ENCODE measurements at regions not wholly inside any gene's neighbourhood (a gene's known extent, or its start where the extent isn't known, plus 50 kb on each side); places are given as distances from the start of the nearest gene placed in this dataset.

DNA sequence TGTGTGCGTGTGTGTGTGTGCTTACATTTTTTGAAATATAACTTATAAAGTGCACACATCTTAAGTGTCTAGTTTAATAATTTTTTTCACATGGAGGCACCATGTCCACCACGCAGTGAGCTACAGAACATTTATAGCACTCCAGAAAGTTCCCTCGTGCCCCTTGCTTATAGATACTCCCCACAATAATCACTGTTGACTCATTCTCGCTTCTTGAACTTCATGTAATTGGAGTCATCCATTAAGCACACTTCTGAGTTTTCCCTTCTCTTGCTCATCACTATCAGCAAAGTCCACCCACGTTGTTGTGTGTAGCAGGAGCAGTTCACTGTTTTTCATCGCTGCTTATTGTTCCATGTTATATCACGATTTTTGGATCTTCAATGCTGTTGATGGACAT, 78.4 kb upstream of the DISP3 start:
- H3K27me3 Mint-ChIP-seq (ENCODE audit: low read depth): peaks cover 25% of the 10 kb centered on the region
- no peak overlapping the region for H3K4me3 Mint-ChIP-seq (ENCODE audit: unreplicated experiment)
- H3K9me3 Mint-ChIP-seq (ENCODE audit: low read depth): peaks cover 3% of the 10 kb centered on the region
- TF ChIP-seq, protein P1, sequence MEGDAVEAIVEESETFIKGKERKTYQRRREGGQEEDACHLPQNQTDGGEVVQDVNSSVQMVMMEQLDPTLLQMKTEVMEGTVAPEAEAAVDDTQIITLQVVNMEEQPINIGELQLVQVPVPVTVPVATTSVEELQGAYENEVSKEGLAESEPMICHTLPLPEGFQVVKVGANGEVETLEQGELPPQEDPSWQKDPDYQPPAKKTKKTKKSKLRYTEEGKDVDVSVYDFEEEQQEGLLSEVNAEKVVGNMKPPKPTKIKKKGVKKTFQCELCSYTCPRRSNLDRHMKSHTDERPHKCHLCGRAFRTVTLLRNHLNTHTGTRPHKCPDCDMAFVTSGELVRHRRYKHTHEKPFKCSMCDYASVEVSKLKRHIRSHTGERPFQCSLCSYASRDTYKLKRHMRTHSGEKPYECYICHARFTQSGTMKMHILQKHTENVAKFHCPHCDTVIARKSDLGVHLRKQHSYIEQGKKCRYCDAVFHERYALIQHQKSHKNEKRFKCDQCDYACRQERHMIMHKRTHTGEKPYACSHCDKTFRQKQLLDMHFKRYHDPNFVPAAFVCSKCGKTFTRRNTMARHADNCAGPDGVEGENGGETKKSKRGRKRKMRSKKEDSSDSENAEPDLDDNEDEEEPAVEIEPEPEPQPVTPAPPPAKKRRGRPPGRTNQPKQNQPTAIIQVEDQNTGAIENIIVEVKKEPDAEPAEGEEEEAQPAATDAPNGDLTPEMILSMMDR (IDR thresholded peaks at IDR 0.05): no peak
- DNase-seq (ENCODE audit: low spot score): no peak
- no peaks in the 10 kb centered on the region for H3K4me1 Mint-ChIP-seq (ENCODE audit: low read depth)
- H3K36me3 Mint-ChIP-seq (ENCODE audit: low read depth): no peaks in the 10 kb centered on the region
- no peak overlapping the region for H3K27ac Mint-ChIP-seq (ENCODE audit: unreplicated experiment)

DNA sequence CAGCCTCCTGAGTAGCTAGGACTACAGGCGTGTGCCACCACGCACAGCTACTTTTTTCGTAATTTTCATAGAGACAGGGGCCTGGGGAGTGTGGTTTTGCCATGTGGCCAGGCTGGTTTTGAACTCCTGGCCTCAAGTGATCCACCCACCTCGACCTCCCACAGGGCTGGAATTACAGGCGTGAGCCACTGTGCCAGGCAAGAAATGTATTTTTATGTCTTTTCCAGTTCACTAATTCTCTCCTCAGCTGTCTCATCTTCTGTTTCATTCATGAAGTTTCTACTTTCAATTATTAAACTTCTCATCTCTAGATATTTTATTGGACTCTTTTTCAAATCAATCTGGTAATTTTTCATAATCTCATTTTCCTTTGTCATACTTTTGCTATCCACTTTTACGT, 72.1 kb upstream of the DISP3 start:
- peaks cover 16% of the 10 kb centered on the region for H3K27me3 Mint-ChIP-seq (ENCODE audit: low read depth)
- no peaks in the 10 kb centered on the region for H3K4me1 Mint-ChIP-seq (ENCODE audit: low read depth)
- no peak overlapping the region for H3K4me3 Mint-ChIP-seq (ENCODE audit: unreplicated experiment)
- no peaks in the 10 kb centered on the region for H3K36me3 Mint-ChIP-seq (ENCODE audit: low read depth)
- H3K9me3 Mint-ChIP-seq (ENCODE audit: low read depth): peaks cover 8% of the 10 kb centered on the region
- no peak overlapping the region for H3K27ac Mint-ChIP-seq (ENCODE audit: unreplicated experiment)
- TF ChIP-seq, protein P1 (IDR thresholded peaks at IDR 0.05): no peak
- no peak for DNase-seq (ENCODE audit: low spot score)

DNA sequence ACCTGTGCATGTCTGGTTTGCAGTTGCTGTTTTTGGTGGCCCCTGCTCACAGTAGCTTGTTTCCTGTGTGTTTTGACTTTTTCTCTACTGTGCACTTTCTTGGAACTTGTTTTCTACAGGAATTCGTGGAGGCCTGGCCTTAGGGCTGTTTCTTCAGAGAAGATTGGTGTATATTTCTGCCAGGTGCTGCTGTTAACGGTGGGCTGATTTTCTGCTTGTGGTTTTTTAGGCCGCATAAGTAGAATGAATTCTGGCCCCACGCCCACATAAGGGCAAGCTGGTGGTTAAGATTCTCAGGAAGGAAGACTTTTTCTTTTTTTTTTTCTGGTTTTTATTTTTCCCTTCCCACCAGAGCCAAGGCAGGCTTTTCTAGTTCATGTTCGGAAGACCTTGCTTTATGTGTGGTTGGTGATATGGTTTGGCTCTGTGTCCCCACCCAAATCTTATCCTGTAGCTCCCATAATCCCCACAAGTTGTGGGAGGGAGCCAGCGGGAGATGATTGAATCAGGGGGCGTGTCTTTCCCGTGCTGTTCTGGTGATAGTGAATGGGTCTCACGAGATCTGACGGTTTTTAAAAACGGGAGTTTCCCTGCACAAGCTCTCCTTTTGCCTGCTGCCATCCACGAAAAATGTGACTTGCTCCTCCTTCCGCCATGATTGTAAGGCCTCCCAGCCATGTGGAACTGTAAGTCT, 71.5 kb upstream of the DISP3 start:
- no peak for DNase-seq (ENCODE audit: low spot score)
- H3K36me3 Mint-ChIP-seq (ENCODE audit: low read depth): no peaks in the 10 kb centered on the region
- TF ChIP-seq, protein P1 (IDR thresholded peaks at IDR 0.05): no peak
- H3K9me3 Mint-ChIP-seq (ENCODE audit: low read depth): peaks cover 8% of the 10 kb centered on the region
- no peak overlapping the region for H3K27ac Mint-ChIP-seq (ENCODE audit: unreplicated experiment)
- no peaks in the 10 kb centered on the region for H3K4me1 Mint-ChIP-seq (ENCODE audit: low read depth)
- H3K27me3 Mint-ChIP-seq (ENCODE audit: low read depth): peaks cover 17% of the 10 kb centered on the region
- H3K4me3 Mint-ChIP-seq (ENCODE audit: unreplicated experiment): no peak overlapping the region

DNA sequence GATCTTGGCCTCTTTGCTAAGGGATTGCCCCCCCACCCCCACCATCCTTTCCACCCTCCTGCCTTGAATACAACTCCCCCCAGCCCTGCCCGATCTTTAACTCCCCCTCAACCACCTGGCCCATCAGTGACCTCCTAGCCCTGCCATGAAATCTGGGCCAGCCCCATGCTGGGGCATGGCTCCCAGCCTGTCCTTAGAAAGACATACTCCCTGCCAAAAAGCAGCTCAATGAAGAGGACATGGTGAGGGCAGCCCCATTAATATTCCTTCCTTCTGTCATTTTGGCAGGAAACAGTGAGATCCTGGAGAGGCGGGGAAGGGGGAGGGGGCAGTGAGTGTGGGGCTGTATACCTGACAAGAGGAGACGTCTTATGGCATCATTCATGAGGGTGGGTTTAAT, 66.8 kb upstream of the DISP3 start:
- H3K36me3 Mint-ChIP-seq (ENCODE audit: low read depth): no peaks in the 10 kb centered on the region
- H3K4me3 Mint-ChIP-seq (ENCODE audit: unreplicated experiment): no peak overlapping the region
- no peak for DNase-seq (ENCODE audit: low spot score)
- H3K4me1 Mint-ChIP-seq (ENCODE audit: low read depth): no peaks in the 10 kb centered on the region
- TF ChIP-seq, protein P1 (IDR thresholded peaks at IDR 0.05): no peak
- H3K27me3 Mint-ChIP-seq (ENCODE audit: low read depth): peaks cover 42% of the 10 kb centered on the region
- no peak overlapping the region for H3K27ac Mint-ChIP-seq (ENCODE audit: unreplicated experiment)
- H3K9me3 Mint-ChIP-seq (ENCODE audit: low read depth): peaks cover 5% of the 10 kb centered on the region

DNA sequence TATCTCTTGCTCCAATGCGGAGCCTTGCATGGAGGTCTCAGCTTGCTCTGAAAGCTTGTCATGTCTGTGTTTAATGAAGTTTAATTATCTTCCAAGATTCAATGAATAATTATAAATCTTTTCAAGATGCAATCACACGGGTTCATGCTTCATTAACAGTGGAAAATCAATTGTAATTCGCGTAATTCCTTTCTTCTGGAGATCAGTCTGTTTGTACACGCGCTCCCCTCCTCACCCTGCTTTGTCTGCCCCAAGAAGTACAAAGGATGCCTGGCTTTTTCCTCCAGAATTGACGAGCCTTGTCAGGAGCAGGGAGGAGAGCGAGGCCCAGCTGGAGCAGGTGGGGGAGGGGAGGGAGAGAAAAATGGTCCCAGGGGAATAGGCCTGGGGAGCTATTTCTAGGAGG, 65.0 kb upstream of the DISP3 start:
- no peak for DNase-seq (ENCODE audit: low spot score)
- peaks cover 51% of the 10 kb centered on the region for H3K27me3 Mint-ChIP-seq (ENCODE audit: low read depth)
- H3K4me3 Mint-ChIP-seq (ENCODE audit: unreplicated experiment): no peak overlapping the region
- H3K36me3 Mint-ChIP-seq (ENCODE audit: low read depth): no peaks in the 10 kb centered on the region
- peaks cover 5% of the 10 kb centered on the region for H3K9me3 Mint-ChIP-seq (ENCODE audit: low read depth)
- TF ChIP-seq, protein P1 (IDR thresholded peaks at IDR 0.05): no peak
- H3K27ac Mint-ChIP-seq (ENCODE audit: unreplicated experiment): no peak overlapping the region
- no peaks in the 10 kb centered on the region for H3K4me1 Mint-ChIP-seq (ENCODE audit: low read depth)

Data from chondrocyte (in vitro differentiated cells).